GM23248 (cell line): ENCODE measurements at regions not wholly inside any gene's neighbourhood (a gene's known extent, or its start where the extent isn't known, plus 50 kb on each side); places are given as distances from the start of the nearest gene placed in this dataset.

Source experiments
- EZH2 ChIP-seq: fragments of 200-600 bp; sonication (generic); IDR thresholded peaks from 2 replicates; pipeline ENCODE4 v1.6.1; 2018; ENCODE audit warnings: antibody characterized with exemption, mild to moderate bottlenecking; ENCODE audit not compliant: insufficient read depth, poor library complexity, severe bottlenecking
- EZH2phosphoT487 ChIP-seq: fragments of 200-600 bp; sonication (generic); IDR thresholded peaks from 2 replicates; pipeline ENCODE4 v1.6.1; 2018; ENCODE audit warnings: antibody characterized with exemption, moderate library complexity, mild to moderate bottlenecking, low read depth; ENCODE audit not compliant: insufficient read depth

DNA sequence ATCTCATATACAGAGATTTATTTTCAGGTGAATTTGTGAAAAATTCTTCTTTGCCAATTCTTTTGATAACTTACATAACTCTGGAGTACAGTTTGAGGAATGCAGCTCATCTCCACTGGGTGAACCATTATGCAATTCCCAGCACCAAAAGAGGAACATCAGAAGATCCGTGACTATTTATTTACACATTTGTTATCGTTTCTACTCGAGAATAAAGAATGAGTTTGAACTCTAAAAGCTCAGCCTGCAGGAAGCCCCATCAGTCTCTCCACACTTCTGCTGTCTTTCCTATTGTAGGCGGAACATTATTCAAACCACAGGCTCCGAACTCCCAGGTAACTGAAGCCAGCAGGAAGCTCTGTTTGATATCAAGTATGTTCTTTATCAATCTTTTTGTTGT lies 95.9 kb upstream of the IFNGR1 start:
- no peak for TF ChIP-seq EZH2
- TF ChIP-seq EZH2phosphoT487: no peak
